Activated CD4-positive, alpha-beta T cell treated with anti-CD3 and anti-CD28 coated beads, Interleukin-2, amount 50 U/mL, for 4 hours (primary cell): ENCODE measurements at regions not wholly inside any gene's neighbourhood (a gene's known extent, or its start where the extent isn't known, plus 50 kb on each side); places are given as distances from the start of the nearest gene placed in this dataset.
"Not testable (repeated sequence)": the region's sequence is repeated elsewhere in the genome, so short reads cannot be mapped to it uniquely, and the experiment has no call there.

ENCODE experiments used
- DNase-seq, 2 experiments: peaks; one replicate each; pipeline ENCODE4 v3.0.0-alpha.2; 2020

GRCh38 chr10:45056806-45057205, 56.1 kb downstream of the ZNF22 start:
- not testable (repeated sequence) for DNase-seq

DNA sequence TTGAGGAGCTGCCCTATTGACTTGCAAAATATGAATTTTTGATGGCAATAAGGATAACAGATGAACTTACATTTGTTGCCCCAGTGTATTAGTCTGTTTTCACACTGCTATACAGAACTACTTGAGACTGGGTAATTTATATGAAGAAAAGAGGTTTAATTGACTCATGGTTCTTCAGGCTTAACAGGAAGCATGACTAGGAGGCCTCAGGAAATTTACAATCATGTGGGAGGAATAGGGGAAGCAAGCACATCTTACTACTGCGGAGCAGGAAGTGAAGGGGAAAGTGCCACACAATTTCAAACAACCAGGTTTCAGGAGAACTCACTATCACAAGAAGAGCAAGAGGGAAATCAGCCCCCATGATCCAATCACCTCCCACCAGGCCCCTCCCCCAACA, 57.9 kb downstream of the ZNF22 start:
- no peak for DNase-seq

GRCh38 chr10:45058992-45059561, 58.4 kb downstream of the ZNF22 start:
- no peak for DNase-seq

- no peak for DNase-seq
Observed at GRCh38 chr10:45059632-45060031, 58.9 kb downstream of the ZNF22 start.

GRCh38 chr10:45061982-45062381, 61.3 kb downstream of the ZNF22 start:
- no peak for DNase-seq

DNA sequence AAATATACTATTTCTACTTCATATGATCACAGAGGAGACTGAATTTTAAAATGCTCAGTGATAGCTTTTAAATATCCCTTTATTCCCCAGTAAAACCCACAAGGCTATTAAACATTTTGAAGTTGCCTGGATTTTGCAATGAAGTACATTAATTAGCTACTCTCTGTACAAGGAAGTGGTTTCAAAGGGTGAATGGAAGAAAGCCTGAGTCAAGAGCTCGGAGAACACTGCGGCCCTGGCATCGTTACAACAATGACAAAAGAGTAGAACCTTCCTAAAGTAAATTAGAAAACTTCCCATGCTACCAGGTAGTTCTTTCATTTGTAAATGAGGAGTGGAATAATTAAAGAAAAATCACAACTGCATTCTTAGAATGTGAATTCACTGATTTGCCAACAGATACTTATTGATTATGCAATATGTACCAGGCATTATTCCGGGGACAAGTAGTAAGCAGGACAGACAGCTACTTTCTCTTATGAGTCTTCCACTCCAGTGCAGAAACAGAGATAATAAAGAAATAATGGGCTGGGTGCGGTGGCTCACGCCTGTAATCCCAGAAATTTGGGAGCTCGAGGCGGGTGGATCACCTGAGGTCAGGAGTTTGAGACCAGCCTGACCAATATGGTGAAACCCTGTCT, 63.0 kb downstream of the ZNF22 start:
- no peak for DNase-seq

DNA sequence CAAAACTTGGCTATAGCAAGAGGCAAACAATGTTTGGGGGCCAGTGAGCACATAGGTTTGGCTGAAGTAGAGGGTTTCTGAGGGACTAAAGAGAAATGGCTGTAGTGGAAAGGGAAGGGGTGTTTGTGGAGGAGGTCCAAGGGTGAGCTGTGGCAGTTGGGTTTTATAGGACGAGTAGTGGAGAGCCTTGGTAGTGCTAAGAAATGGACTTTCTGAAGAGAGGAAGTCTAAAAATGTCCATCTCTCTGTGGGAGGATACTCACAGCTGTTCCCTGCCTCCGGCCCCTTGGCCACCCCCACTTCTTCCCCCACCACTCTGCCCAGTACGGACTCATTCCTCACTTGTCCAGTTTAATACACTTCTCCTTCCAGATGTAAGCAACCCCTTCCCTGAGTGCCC, 64.3 kb downstream of the ZNF22 start:
- DNase-seq, result no peak

DNA sequence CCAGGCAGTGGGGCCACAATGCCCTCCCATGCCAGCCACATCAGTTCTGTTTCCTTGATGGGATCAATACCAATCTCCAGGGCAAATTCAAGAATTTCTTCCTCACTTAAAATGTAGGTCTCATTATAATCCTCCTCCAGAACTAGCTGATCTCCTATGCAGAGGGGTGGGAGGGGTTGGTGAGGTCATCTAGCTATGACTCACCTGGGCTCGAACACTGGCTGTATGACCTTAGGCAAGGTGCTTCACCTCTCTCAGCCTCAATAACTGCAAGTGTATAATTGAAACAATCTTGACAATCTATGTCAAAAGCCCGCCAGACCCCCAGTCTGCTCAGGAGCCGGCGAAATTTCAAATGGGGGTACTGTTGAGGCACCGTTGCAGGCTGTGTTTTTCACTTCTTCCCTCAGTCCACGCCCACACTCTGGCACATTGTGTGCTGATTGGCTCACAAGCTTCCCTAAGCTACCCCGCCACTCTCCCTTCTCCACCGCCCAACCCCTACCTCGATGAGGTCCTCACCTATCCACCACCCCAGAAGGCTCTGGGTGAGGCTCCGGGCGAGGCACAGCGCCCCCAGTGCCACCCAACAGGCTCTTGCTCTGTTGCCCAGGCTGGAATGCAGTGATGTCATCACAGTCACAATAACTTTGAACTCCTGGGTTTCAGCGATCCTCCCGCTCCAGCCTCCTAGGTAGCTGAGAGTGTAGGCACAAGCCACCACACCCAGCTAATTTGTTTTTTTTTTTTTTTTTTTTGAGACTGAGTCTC, 70.5 kb downstream of the ZNF22 start:
- no peak for DNase-seq

DNA sequence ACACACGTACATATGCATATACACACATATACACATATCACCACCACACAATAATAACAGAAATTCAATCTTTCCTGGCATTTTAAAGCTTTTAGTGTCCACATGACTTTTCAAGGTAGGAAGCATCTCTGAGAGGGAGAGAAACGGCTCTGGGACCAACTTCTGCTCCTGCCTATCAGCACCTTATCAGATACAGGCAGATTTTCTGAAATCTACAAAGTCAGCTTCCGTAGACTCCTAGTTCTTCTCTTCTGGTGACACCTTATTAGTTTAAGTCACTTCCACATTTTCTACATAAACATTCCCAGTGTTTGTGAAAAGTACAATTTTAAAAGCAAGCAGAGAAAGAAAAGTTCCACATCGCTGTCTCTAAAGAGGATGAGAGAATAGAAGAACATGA, 74.5 kb downstream of the ZNF22 start:
- no peak for DNase-seq

GRCh38 chr10:45075826-45076380, 75.2 kb downstream of the ZNF22 start:
- no peak for DNase-seq

GRCh38 chr10:45076891-45077290, 76.2 kb downstream of the ZNF22 start:
- DNase-seq, result no peak

DNA sequence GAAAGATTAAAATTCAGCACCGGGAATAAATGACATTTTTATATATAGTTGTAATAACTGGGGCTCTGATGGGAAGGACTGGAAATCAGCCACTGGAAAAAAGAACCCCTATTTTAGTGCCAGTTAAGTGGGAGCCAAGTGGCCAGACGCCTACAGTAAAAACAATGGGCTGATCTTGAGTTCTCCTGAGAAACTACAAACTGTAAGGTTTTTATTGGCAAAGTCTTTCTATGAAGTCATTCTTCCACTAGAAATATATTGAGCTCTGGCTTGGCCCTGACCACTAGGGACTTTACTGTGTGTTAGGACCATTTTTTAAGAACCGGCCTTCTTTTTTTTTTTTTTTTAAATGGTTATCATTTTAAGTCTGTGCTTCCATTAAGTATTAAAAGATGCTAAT, 79.6 kb downstream of the ZNF22 start:
- DNase-seq, result no peak

GRCh38 chr10:45082176-45082575, 81.5 kb downstream of the ZNF22 start:
- no peak for DNase-seq

DNA sequence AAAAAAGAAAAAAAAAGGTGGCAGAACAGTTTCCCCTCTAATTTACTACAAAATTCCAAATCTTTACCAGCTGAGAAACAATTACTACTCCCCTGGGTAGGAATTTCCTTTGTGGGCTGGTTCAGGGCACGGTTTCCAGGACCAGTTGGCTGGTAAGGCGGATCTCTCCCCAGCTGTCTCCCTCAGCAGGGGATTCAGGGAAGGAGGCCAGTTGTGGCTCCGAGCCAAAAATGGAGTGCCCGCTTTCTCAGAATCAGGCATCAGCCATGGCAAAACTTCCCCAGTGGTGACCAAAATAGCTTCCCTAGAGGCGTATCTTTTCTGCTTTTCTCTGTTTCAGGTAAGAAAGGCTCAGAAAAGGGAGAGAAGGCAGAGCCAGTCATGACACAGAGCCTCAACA, 91.2 kb downstream of the ZNF22 start:
- no peak for DNase-seq

GRCh38 chr10:45093945-45094344, 93.2 kb downstream of the ZNF22 start:
- no peak for DNase-seq

GRCh38 chr10:45095286-45095685, 94.6 kb downstream of the ZNF22 start:
- no peak for DNase-seq

- DNase-seq, result no peak
Observed at GRCh38 chr10:45096001-45096400, 95.3 kb downstream of the ZNF22 start.

DNA sequence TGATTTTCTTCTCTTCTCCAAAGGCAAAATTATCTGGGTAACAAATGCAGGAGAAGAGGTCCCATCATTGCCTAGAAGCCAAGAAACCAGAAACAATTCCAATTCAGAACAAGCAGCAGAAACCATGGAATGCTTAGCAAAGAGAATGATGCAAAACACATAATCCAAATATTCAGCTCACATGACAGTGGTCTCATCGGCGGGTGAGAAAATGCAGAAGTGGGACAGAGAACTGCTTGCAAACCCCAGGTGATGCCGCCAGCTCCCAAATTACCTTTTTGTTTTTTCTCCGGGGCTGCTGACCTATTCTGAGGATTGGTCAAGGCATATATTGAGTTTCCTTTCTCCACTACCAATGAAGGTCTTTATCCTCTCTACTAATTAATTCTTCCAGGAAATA, 99.7 kb downstream of the ZNF22 start:
- no peak for DNase-seq

DNA sequence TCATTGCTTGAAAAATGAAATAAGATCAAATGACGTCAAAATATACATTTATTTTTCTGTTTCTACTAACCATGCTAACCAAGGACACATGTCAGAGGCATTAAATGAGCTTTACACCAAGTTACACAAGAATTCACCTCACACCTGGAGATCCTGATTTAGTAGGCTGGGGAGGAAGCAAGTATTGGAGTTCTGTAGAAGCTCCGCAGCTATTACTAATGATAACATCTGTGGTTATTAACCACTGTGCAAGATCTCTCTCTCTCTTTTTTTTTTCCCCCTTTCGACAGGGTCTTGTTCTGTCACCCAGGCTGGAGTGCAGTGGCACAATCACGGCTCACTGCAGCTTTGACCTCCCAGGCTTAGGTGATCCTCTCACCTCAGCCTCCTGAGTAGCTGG, 104.0 kb downstream of the ZNF22 start:
- DNase-seq, result no peak

- not testable (repeated sequence) for DNase-seq
Observed at GRCh38 chr10:45105309-45105708, 104.6 kb downstream of the ZNF22 start.

DNA sequence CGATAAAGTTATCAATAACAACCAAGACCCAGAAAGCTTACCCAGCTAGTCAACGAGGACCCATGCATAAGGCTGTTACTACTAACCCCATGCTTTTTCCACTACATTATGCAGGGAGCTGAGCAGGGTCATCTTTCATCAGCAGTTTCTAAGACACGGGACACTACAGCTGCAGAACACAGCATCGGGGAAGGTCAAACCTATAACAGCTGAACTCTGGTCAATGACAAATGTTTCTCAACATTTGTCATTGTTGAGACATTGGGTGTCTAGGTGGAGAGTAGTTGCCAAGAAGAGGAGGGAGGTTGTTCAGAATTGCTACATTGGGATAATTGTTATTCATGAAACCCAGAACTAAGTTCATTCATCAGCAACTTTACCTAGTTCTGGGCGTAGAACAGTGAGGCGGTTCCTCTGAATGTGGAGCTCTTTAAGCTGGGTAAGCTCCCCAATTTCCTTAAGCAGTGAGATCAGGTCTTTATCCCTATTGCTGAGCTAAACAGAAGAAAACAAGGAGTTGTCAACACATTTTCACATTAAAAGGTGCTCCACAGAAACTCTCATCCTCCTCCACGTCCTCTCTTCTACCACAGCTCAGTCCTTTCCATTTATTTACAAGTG, 105.6 kb downstream of the ZNF22 start:
- no peak for DNase-seq

DNA sequence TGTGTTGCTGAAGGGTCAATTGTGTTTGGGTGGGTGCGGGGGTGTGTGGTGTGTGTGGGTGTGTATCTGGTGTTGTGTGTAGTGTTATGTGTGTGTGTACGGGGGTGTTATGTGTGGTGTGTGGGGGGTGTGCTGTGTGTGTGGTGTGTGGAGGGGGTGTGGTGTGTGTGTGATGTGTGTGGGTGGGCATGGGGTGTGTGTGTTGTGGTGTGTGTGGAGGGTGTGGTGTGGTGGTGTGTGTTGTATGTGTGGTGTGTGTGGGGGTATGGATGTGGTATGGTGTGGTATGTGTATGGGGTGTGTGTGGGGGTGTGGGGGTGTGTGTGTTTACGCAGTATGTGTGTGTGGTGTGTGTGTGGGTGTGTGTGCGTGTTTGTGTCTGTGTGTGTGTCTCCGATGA, 110.8 kb downstream of the ZNF22 start:
- no peak for DNase-seq

DNA sequence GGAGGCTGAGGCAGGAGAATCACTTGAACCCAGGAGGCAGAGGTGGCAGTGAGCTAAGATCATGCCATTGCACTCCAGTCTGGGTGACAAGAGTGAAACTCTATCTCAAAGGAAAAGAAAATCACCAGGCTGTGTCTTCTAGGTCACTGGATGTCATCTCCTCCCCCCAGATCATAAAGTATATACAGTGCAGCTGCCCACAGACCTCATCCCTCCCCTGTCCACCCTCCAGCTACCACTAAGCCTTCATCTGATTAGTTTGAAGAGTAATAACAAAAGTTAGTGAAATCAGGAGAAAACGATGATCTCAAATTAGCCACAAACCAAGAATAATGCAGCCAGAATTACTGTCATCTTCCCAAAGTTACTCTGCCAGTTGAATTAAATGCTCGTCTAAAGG, 117.2 kb downstream of the ZNF22 start:
- DNase-seq, result not testable (repeated sequence)

DNA sequence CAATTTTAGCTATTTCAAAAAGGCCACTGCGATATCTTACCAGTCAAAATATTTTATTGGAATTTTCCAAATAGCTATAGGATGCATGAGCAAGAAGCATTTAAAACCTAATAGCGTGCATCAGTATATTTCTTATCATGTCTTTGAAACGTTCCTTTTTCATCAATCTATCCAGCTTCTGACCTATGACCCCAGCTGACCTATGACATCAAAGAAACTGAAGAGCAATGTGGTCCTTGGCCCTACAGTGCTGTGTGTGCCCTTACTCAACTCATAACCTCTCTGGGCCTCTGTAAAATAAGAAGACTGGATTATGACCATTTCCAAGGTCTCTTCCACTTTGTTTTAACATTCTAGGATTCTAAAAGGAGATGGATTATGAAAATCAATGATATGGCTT, 118.2 kb downstream of the ZNF22 start:
- DNase-seq, result no peak
